ENCODE measurements at regions not wholly inside any gene's neighbourhood (a gene's known extent, or its start where the extent isn't known, plus 50 kb on each side); places are given as distances from the start of the nearest gene placed in this dataset.

DNA sequence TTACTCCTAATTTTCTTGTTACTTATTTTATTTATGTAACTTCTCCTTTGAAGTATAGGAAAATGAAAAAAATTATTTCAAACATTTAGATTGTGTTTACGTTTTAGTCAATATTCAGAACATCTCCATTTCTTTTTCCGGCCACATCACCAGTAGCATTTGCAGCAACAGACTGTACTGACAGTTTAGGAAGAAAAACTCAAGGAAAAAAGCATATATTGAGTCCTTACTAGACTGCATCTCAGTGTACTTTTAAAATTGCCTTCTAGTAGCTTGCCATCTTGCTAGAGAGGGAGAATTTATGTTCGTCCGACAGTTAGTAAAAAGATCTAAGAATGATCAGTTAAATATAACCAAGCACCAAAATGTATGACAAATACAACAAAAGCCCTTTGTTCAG lies 625.0 kb upstream of the MIS18BP1 start:
- no peak for TF ChIP-seq EZH2phosphoT487 (conservative IDR thresholded peaks at IDR 0.05; ENCODE audit: low read length)
- TF ChIP-seq, protein P1, sequence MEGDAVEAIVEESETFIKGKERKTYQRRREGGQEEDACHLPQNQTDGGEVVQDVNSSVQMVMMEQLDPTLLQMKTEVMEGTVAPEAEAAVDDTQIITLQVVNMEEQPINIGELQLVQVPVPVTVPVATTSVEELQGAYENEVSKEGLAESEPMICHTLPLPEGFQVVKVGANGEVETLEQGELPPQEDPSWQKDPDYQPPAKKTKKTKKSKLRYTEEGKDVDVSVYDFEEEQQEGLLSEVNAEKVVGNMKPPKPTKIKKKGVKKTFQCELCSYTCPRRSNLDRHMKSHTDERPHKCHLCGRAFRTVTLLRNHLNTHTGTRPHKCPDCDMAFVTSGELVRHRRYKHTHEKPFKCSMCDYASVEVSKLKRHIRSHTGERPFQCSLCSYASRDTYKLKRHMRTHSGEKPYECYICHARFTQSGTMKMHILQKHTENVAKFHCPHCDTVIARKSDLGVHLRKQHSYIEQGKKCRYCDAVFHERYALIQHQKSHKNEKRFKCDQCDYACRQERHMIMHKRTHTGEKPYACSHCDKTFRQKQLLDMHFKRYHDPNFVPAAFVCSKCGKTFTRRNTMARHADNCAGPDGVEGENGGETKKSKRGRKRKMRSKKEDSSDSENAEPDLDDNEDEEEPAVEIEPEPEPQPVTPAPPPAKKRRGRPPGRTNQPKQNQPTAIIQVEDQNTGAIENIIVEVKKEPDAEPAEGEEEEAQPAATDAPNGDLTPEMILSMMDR (IDR thresholded peaks at IDR 0.05; ENCODE audit: insufficient read depth, low read length, poor library complexity, severe bottlenecking) = no peak
- Histone ChIP-seq H3K9ac (ENCODE audit: low read length) (no peak overlapping the region), H3K27me3 (ENCODE audit: low read length) (no peaks in the 10 kb centered on the region), H3K4me3 (ENCODE audit: insufficient read depth, low read length, poor library complexity, severe bottlenecking) (no peak overlapping the region), H3K27ac (ENCODE audit: low read depth, low read length) (no peak overlapping the region), H3K79me2 (ENCODE audit: insufficient read depth, low read length) (no peaks in the 10 kb centered on the region), H3K4me2 (ENCODE audit: low read depth, low read length, poor library complexity, severe bottlenecking) (no peak overlapping the region), H3K36me3 (ENCODE audit: low read length) (no peaks in the 10 kb centered on the region), H3K9me2 (replicated peaks; ENCODE audit: insufficient read depth, low read length) (no peaks in the 10 kb centered on the region), H3F3A (ENCODE audit: insufficient read depth) (no peaks in the 10 kb centered on the region), H2AFZ (ENCODE audit: low read depth, low read length, severe bottlenecking) (no peak overlapping the region), H4K20me1 (ENCODE audit: low read depth, low read length) (no peaks in the 10 kb centered on the region), H3K9me3 (ENCODE audit: insufficient read depth, low read length) (no peaks in the 10 kb centered on the region)

DNA sequence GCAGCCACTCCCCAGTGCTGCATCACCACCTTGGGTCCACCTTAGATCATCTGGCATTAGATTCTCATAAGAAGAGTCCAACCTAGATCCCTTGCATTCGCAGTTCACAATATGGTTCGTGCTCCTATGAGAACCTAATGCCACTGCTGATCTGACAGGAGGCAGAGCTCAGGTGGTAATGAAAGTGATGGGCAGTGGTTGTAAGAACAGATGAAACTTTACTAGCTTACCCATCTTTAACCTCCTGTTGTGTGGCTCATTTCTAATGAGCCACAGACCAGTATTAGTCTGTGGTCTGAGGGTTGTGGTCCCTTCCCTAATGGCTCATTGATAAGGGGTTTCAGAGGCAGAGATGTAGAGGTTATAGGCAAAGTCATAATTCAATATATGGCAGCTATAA lies 615.9 kb upstream of the MIS18BP1 start:
- no peak overlapping the region for H3K4me2 ChIP-seq (ENCODE audit: low read depth, low read length, poor library complexity, severe bottlenecking)
- H2AFZ ChIP-seq (ENCODE audit: low read depth, low read length, severe bottlenecking) = no peak overlapping the region
- no peaks in the 10 kb centered on the region for H3K27me3 ChIP-seq (ENCODE audit: low read length)
- H3K27ac ChIP-seq (ENCODE audit: low read depth, low read length) = no peak overlapping the region
- H3K9me3 ChIP-seq (ENCODE audit: insufficient read depth, low read length) = peaks cover 20% of the 10 kb centered on the region; the same call in 1 of the 2 replicates
- no peaks in the 10 kb centered on the region for H3K36me3 ChIP-seq (ENCODE audit: low read length)
- TF ChIP-seq, protein P1 (IDR thresholded peaks at IDR 0.05; ENCODE audit: insufficient read depth, low read length, poor library complexity, severe bottlenecking) = no peak
- TF ChIP-seq EZH2phosphoT487 (conservative IDR thresholded peaks at IDR 0.05; ENCODE audit: low read length) = no peak
- H3F3A ChIP-seq (ENCODE audit: insufficient read depth) = no peaks in the 10 kb centered on the region
- no peaks in the 10 kb centered on the region for H3K9me2 ChIP-seq (replicated peaks; ENCODE audit: insufficient read depth, low read length)
- no peaks in the 10 kb centered on the region for H3K79me2 ChIP-seq (ENCODE audit: insufficient read depth, low read length)
- no peak overlapping the region for H3K4me3 ChIP-seq (ENCODE audit: insufficient read depth, low read length, poor library complexity, severe bottlenecking)
- H4K20me1 ChIP-seq (ENCODE audit: low read depth, low read length) = no peaks in the 10 kb centered on the region
- no peak overlapping the region for H3K9ac ChIP-seq (ENCODE audit: low read length)

DNA sequence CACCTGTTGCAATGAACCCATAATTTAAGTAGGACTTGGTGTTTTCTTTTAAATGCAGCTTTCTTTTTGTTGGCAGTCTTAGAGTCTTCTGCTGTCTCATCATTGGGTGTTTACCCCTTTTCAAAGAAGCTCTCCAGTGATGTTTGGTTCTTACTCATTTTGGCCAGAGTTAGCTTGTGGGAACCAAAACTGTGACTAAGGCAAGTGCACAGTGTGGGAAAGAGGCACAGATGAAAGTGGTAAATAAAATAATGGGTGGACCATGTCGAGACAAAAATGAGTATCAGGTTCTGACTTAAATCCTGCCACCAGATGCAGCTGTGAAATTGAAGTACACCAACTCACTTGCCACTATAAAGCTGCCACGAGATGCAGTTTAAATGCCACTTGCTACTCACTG lies 615.4 kb upstream of the MIS18BP1 start:
- H3K9me2 ChIP-seq (replicated peaks; ENCODE audit: insufficient read depth, low read length) = no peaks in the 10 kb centered on the region
- H3K27ac ChIP-seq (ENCODE audit: low read depth, low read length) = no peak overlapping the region
- H3K9me3 ChIP-seq (ENCODE audit: insufficient read depth, low read length) = peaks cover 20% of the 10 kb centered on the region; the same call in 1 of the 2 replicates
- H3F3A ChIP-seq (ENCODE audit: insufficient read depth) = no peaks in the 10 kb centered on the region
- H2AFZ ChIP-seq (ENCODE audit: low read depth, low read length, severe bottlenecking) = no peak overlapping the region
- no peaks in the 10 kb centered on the region for H3K36me3 ChIP-seq (ENCODE audit: low read length)
- no peak for TF ChIP-seq EZH2phosphoT487 (conservative IDR thresholded peaks at IDR 0.05; ENCODE audit: low read length)
- TF ChIP-seq, protein P1 (IDR thresholded peaks at IDR 0.05; ENCODE audit: insufficient read depth, low read length, poor library complexity, severe bottlenecking) = no peak
- H3K4me2 ChIP-seq (ENCODE audit: low read depth, low read length, poor library complexity, severe bottlenecking) = no peak overlapping the region
- no peaks in the 10 kb centered on the region for H3K79me2 ChIP-seq (ENCODE audit: insufficient read depth, low read length)
- no peak overlapping the region for H3K4me3 ChIP-seq (ENCODE audit: insufficient read depth, low read length, poor library complexity, severe bottlenecking)
- no peaks in the 10 kb centered on the region for H3K27me3 ChIP-seq (ENCODE audit: low read length)
- H3K9ac ChIP-seq (ENCODE audit: low read length) = no peak overlapping the region
- H4K20me1 ChIP-seq (ENCODE audit: low read depth, low read length) = no peaks in the 10 kb centered on the region
